ENCODE measurements at regions not wholly inside any gene's neighbourhood (a gene's known extent, or its start where the extent isn't known, plus 50 kb on each side); places are given as distances from the start of the nearest gene placed in this dataset.
"Not testable (repeated sequence)": the region's sequence is repeated elsewhere in the genome, so short reads cannot be mapped to it uniquely, and the experiment has no call there.

GRCh38 chr1:213464786-213465460 lies 413.9 kb downstream of the RPS6KC1 start:
- no peak for DNase-seq (ENCODE audit: low read depth in 2 of 2)

GRCh38 chr1:213466541-213466940 lies 415.5 kb downstream of the RPS6KC1 start:
- DNase-seq (ENCODE audit: low read depth in 2 of 2), result no peak

- no peak for DNase-seq (ENCODE audit: low read depth in 2 of 2)
Measured at GRCh38 chr1:213474054-213474453, 423.0 kb downstream of the RPS6KC1 start.

GRCh38 chr1:213481395-213481794 lies 430.4 kb downstream of the RPS6KC1 start:
- no peak for DNase-seq (ENCODE audit: low read depth in 2 of 2)

- DNase-seq (ENCODE audit: low read depth in 2 of 2), result no peak
Measured at GRCh38 chr1:213484333-213484732, 433.3 kb downstream of the RPS6KC1 start.

GRCh38 chr1:213484758-213485157 lies 433.7 kb downstream of the RPS6KC1 start:
- DNase-seq (ENCODE audit: low read depth in 2 of 2), result no peak

- DNase-seq (ENCODE audit: low read depth in 2 of 2), result no peak
Measured at GRCh38 chr1:213486488-213486887, 435.4 kb downstream of the RPS6KC1 start.

GRCh38 chr1:213491468-213491867 lies 440.4 kb downstream of the RPS6KC1 start:
- DNase-seq (ENCODE audit: low read depth in 2 of 2), result no peak

GRCh38 chr1:213492161-213493041 lies 441.4 kb downstream of the RPS6KC1 start:
- no peak for DNase-seq (ENCODE audit: low read depth in 2 of 2)

GRCh38 chr1:213499444-213499843 lies 448.4 kb downstream of the RPS6KC1 start:
- no peak for DNase-seq (ENCODE audit: low read depth in 2 of 2)

GRCh38 chr1:213507472-213508223 lies 456.6 kb downstream of the RPS6KC1 start:
- DNase-seq (ENCODE audit: low read depth in 2 of 2), result no peak

GRCh38 chr1:213511173-213511572 lies 460.1 kb downstream of the RPS6KC1 start:
- no peak for DNase-seq (ENCODE audit: low read depth in 2 of 2)

GRCh38 chr1:213512316-213512715 lies 461.3 kb downstream of the RPS6KC1 start:
- DNase-seq (ENCODE audit: low read depth in 2 of 2), result no peak

GRCh38 chr1:213513006-213513405 lies 462.0 kb downstream of the RPS6KC1 start:
- DNase-seq (ENCODE audit: low read depth in 2 of 2), result no peak

- not testable (repeated sequence) for DNase-seq (ENCODE audit: low read depth in 2 of 2)
Measured at GRCh38 chr1:213514408-213515179, 463.6 kb downstream of the RPS6KC1 start.

GRCh38 chr1:213519098-213519497 lies 468.1 kb downstream of the RPS6KC1 start:
- no peak for DNase-seq (ENCODE audit: low read depth in 2 of 2)

- DNase-seq (ENCODE audit: low read depth in 2 of 2), result no peak
Measured at GRCh38 chr1:213521206-213521605, 466.6 kb upstream of the PROX1 start.

GRCh38 chr1:213523781-213524398 lies 463.9 kb upstream of the PROX1 start:
- no peak for DNase-seq (ENCODE audit: low read depth in 2 of 2)

GRCh38 chr1:213526306-213526705 lies 461.5 kb upstream of the PROX1 start:
- DNase-seq (ENCODE audit: low read depth in 2 of 2), result no peak

GRCh38 chr1:213530611-213531320 lies 457.0 kb upstream of the PROX1 start:
- DNase-seq (ENCODE audit: low read depth in 2 of 2), result no peak

All from stimulated activated CD4-positive, alpha-beta T cell treated with anti-CD3 and anti-CD28 coated beads, Interleukin-4, amount 100 ng/mL, for 48 hours (primary cell).